HCEC 1CT (cell line): ENCODE measurements at regions not wholly inside any gene's neighbourhood (a gene's known extent, or its start where the extent isn't known, plus 50 kb on each side); places are given as distances from the start of the nearest gene placed in this dataset.

ENCODE experiments used
- DNase-seq: peaks from one replicate; pipeline ENCODE4 v3.0.0-alpha.2; 2017

- DNase-seq: no peak
Measured at GRCh38 chr14:82067221-82067875, 533.7 kb upstream of the SEL1L start.

DNA sequence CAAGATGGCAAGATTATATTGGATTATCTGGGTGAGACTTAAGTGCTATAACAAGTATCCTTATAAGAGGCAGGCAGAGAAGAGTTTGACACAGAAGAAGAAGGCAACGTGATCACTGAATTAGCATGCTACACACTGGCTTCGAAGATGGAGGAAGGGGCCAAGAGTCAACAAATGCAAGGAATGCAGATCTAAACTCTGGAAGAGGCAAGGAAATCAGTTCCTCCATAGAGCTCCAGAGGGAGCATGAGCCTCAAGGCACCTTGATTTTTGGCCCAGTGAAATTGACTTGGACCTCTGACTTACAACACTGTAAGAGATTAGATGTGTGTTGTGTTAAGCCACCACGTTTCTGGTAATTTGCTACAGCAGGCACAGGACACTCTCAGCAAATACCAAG, 536.4 kb upstream of the SEL1L start:
- no peak for DNase-seq

DNA sequence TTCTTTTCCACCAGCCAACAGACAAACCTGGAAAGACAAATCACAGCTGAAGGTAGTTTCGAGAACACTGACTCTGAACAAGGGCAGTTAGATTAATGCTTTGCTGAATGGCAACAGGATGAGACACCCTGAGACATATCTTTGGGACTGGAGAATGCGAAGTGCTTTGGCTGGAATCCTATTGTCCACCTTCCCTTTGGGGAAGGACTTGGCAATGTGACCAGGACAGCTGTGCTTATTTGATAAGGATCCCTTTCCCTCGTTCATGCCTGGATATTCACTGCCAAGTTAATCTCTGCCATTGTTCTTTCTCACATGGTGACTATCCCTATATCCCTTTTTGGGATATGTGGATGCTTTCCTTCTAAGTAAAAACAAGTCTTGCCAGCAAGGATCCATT, 537.1 kb upstream of the SEL1L start:
- no peak for DNase-seq

DNA sequence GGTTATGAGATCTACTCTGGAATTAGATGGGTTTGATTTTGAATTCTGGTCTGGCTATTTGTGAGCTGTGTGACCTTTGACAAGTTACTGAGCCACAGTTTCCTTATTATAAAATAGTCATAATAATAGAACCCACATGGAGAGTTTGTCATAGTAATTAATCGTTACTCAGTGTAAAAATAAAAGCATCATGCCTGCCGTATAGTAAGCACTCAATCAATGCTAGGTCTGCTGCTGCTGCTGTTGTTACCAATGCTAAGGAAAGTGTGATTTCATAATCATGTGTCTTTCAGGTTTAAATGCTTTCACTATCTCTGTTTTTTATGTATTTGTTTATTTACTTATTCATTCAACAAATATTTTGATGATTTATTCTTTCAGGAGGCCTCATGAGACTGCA, 539.9 kb upstream of the SEL1L start:
- no peak for DNase-seq

GRCh38 chr14:82075566-82075965, 541.9 kb upstream of the SEL1L start:
- DNase-seq: no peak

GRCh38 chr14:82079553-82079952, 545.9 kb upstream of the SEL1L start:
- DNase-seq: no peak

DNA sequence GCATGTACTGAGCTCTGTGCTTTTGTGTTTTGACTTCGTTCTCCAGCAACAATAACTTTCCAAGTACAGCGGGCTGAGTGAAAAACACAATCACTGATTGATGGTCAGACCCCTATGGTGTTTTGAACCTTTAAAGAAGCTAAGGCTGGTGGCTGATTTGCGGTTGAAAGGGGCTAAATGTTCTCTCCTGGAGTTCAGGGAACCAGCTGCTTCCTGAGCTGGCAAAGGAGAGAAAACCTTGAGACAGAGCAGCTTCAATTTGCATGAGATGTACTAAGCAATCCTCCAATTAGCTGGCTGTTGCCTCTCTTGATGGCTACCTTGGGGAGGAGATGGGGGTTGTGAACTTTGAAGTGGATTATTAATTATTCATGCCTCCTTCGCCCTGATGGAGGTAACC, 546.7 kb upstream of the SEL1L start:
- no peak for DNase-seq

- DNase-seq: no peak
Measured at GRCh38 chr14:82084813-82085212, 551.2 kb upstream of the SEL1L start.

GRCh38 chr14:82091097-82091496, 557.4 kb upstream of the SEL1L start:
- no peak for DNase-seq

GRCh38 chr14:82094829-82095345, 561.2 kb upstream of the SEL1L start:
- DNase-seq: no peak

DNA sequence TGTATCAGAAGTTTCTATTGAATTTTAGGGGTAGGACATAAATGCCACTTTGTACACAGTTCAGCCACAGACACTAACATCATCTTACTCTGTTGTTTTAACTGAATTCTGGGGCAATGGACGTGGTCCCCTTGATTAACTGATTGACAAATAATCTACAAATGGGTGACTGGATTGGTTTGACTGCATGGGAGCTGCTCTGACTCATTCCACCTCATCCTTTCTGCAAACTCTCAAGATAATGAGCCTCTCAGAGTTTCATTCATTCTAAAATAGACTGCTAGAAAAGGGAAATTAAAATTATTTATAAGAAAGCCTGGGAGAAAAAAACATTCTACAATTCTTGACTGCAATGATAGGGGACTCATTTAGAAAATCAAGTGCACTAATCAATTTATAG, 570.4 kb upstream of the SEL1L start:
- DNase-seq: no peak

- no peak for DNase-seq
Measured at GRCh38 chr14:82112210-82112839, 578.7 kb upstream of the SEL1L start.

DNA sequence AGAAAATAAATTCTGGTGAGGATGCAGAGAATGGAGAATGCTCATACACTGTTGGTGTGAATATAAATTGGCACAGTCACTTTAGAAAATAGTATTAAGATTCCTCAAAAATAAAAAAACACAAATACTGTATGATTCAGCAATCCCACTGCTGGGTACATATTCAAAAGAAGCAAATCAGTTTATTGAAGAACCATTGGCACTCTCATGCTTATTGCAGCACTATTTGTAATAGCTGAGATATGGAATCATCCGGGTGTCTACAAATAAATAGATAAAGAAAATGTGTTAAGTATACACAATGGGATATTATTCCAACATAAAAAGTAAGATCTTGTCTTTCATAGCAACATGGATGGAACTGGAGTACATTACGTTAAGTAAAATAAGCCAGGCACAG, 579.4 kb upstream of the SEL1L start:
- DNase-seq: no peak

DNA sequence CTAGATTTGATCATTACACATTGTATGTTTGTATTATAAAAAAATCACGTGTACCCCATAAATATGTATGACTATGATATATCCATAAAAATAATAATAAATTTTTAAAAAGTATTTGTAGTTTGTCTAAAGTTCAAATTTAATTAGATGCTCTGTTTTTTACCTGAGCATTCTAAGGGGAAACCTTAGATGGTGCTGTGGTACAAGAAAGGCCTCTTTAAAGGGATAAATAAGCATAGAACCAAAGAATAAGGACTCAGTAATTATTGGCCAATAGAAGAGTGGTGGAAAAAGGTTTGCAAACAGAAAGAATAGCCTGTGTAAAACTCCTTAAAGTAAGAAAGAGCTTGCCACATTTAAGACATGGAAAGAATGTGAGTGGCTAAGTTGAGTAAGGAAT, 580.1 kb upstream of the SEL1L start:
- DNase-seq: no peak

- DNase-seq: no peak
Measured at GRCh38 chr14:82116721-82117120, 583.1 kb upstream of the SEL1L start.

GRCh38 chr14:82122655-82123054, 589.0 kb upstream of the SEL1L start:
- DNase-seq: no peak

- no peak for DNase-seq
Measured at GRCh38 chr14:82124511-82124910, 590.9 kb upstream of the SEL1L start.

DNA sequence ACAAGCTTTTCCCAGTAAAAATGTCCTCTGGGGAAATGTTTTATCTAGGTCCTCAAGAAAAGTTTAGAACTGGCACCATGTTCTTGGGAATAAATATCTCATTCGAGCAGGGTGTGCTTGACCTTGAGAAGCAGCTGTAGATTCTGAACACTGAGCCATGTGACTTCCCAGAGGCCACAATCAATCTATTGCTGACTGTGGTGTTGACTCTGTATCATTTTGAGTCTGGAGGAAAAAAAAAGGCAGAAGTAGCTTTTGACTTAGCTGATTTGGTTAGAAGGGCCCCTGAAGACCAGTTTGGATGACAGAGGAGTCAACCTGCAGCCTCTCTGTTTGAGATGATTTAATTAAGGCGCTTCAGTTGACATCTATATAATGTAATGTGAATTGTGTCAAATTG, 592.4 kb upstream of the SEL1L start:
- no peak for DNase-seq

DNA sequence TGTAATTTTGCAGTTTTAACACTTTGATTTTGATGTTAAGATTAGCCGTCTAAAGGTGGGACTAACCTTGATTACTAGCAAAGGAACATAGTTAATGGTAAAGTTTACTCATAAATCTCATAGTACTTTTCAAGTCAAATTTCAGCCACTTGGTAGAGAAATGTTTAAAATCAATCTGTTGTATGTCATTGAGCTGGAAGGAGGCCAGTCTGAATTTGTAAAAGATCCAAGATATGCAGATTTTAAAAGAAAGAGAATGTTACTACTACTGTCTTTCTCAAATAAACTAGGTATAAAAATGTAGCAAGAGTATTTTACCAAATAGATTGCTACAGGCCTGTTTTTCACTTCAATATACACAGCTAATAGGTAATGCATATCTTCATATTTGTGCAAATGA, 600.8 kb upstream of the SEL1L start:
- DNase-seq: no peak

- DNase-seq: no peak
Measured at GRCh38 chr14:82138431-82138830, 604.8 kb upstream of the SEL1L start.

- DNase-seq: no peak
Measured at GRCh38 chr14:82146846-82147245, 613.2 kb upstream of the SEL1L start.

- DNase-seq: no peak
Measured at GRCh38 chr14:82153689-82154088, 620.0 kb upstream of the SEL1L start.

DNA sequence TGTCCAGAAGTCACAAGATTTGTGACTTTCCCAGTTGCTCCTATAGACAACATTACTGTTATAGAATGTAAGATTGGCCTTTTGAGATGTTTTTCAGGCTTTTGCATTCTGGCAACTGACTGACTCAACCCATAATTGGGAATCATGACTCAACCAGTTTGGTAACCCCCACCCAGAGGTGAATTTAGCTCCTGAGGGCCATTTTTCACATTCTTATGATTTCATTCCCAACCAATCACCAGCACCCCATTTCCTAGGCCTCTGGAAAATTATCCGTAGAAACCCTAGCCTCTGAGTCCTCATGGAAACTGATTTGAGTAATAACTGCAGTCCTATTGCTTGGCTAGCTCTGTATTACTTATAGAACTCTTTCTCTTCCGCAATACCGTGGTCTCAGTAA, 626.0 kb upstream of the SEL1L start:
- no peak for DNase-seq

DNA sequence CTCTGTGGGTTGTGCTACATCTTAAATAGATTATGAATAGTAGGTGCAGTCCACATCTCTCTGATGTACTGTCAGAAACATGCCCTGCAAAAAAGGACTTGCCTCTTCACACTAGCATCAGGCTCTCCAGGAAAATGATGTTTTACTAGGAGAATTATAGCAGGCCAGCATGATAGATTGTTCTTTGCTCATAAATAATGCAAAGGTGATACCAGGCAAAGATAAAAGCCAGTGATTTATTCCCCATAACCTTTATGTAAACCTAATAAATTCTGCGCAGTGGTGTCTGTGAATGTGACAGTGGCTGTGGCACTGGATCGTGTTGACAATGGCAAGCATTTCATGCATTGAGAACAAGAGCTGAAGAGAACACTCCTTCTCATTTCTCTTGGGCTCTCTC, 646.5 kb upstream of the SEL1L start:
- DNase-seq: no peak

- DNase-seq: no peak
Measured at GRCh38 chr14:82182646-82183045, 649.0 kb upstream of the SEL1L start.
